ENCODE measurements at regions not wholly inside any gene's neighbourhood (a gene's known extent, or its start where the extent isn't known, plus 50 kb on each side); places are given as distances from the start of the nearest gene placed in this dataset.

DNA sequence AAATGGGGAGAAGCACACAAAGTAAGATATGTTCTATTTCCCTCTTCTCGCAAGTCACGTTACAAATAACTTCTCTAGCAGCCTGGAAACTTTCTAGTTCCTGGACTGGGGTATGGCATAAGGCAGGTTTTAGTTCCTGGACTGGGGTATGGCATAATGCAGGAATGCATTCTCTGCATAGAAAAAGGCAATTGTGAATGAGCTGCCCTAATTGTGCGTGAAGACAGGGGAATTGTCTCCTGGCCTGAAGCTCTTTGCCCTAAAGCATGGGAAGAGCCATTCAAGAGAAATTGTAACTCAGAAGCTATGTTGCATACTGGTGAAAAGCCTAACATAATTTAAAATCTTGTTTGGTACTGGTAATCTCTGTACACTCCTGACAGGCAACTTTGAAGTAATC, 54.3 kb upstream of the CBLB start:
- no peak for DNase-seq (ENCODE audit: low spot score)
- intact Hi-C loops (cut with DNase I): no loop called here

DNA sequence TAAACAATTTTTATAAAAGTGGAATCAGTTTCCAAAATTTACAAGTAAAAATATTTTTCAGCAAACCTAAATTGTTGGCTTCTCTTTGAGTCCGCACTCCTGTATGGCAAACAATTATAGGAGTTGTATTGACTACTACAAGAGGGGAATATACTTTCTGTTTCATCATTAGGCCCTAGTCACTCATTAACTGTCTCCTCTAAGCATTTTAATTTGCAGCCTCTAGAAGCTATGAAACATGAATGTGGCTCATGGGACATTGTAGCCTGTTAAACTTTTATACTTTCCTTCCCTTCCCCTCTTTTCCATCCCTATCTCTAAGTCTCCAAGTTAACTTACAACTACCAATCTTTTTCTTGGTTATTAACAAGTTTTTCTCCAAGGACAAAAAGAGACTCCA, 58.9 kb upstream of the CBLB start:
- DNase-seq (ENCODE audit: low spot score): no peak
- intact Hi-C loops (cut with DNase I): no loop called here

DNA sequence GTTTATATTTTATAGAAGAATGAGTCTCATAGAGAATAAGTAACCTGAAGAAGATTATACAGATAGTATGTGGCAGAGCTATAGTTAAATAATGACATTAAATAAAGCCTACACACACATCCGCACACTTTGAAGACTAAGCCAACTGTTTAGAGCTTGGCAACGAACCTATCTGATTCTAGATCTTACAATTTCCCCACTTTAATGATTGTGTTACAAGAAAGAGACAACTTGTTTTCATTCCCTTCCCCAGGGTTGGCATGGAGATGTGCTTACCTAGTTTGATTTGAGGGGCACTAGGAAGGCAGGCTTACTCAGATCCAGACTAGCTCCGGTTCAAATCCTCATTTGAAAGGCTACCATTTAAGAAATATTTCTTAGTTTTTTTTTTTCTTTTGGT, 61.9 kb upstream of the CBLB start:
- intact Hi-C loops (cut with DNase I): loop anchor here (10.0 kb wide), 1 partner anchor 274 kb away; no protein-coding TSS in a partner anchor
- DNase-seq (ENCODE audit: low spot score): no peak

DNA sequence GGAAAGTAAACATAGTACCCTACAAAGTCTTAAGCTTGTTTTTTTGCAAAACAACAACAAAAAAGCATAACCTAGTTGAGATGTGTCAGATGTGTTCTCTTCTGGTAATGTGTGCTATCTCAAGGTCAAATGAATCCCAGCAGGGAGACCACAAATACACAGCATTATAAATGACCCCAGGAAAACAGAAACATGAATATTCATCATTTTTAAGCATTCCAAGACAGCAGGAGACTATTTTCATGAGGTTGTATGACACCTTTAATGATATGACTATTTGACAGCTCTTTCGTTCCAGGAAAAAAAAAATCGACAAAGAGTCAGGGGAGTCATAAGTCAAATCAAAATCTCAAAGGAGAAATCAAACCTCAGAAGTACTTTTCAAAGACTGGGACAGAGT, 62.7 kb upstream of the CBLB start:
- intact Hi-C loops (cut with DNase I): loop anchor here (10.0 kb wide), 1 partner anchor 273 kb away; no protein-coding TSS in a partner anchor
- DNase-seq (ENCODE audit: low spot score): no peak

DNA sequence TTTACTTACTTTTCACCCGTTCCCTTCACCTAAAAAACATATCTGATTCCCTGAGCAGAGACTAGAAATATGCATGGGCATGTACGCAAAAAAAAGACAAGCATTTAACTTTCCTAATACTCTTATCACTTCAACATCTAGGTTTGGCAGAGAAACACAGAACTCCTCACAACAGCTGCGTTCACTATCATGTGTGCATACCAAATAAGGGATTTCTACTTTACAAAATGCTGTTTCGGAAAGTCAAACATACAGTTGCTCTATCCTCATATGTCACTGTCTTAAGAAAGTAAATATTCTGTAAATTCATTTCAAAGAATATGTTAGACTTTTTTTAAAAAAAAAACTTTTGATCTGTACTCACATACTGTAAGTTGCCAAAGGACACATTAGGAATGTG, 65.1 kb upstream of the CBLB start:
- intact Hi-C loops (cut with DNase I): loop anchor here (10.0 kb wide), 1 partner anchor 271 kb away; no protein-coding TSS in a partner anchor
- DNase-seq (ENCODE audit: low spot score): no peak

DNA sequence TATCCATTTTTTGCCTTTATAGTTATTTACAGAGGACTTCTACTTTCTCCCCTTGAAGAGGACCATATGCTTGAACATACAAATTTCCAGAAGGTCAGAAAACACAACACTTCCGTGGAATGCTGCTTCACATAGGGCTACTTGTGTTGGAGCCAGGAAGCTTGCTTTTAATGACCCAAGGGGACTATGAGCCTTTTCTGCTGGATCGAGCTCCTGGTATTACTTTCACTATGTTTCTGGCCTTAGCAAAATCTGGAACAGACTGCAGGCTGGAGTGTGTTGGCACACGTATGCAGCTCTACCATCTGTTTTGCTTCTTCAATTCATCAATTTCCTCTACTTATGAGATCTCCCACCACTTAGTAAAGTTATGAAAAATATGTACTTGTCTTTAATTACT, 69.3 kb upstream of the CBLB start:
- DNase-seq (ENCODE audit: low spot score): no peak

DNA sequence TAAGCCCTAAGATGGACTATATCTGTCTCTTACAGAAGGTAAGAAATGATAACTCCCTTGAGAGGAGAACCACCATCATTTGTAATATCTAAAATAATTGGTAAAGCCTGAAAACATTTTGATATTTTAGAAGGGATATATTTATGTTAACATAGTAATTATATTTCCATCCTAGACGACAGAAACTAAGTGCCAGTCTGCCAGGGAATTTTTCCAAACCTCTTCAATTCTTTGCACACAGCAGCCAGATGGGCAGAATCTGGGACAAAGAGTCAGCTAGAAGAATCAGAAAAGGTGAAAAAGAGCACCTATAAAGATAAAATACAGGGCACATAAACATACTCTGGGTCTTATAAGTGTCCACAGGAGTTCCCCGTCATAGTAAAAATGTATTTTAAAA, 70.0 kb upstream of the CBLB start:
- intact Hi-C loops (cut with DNase I): loop anchor here (10.0 kb wide), 1 partner anchor 266 kb away; no protein-coding TSS in a partner anchor
- DNase-seq (ENCODE audit: low spot score): no peak

More for the DNA sequence above, 69.3 kb upstream of the CBLB start:
- intact Hi-C loops (cut with DNase I): loop anchor here (10.0 kb wide), 1 partner anchor 267 kb away; no protein-coding TSS in a partner anchor

DNA sequence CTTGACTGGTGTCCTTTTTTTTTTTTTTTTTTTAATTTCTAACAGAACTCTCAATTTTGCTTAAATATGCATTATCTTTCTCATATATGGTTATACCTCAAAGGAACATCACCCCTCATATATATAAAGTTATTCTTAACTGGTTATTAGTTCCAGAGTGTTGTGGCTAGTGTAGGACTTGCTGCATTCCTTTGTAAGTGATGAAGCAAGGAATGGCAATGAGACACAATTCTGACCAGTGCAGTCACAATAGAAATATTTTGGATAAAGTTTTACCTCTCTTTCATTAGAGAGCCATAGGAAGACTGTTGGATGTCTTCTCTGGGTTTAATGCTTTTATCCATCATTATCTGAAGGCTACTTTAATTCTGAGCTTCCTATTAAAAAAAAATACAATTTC, 75.5 kb upstream of the CBLB start:
- intact Hi-C loops (cut with DNase I): no loop called here
- DNase-seq (ENCODE audit: low spot score): no peak

DNA sequence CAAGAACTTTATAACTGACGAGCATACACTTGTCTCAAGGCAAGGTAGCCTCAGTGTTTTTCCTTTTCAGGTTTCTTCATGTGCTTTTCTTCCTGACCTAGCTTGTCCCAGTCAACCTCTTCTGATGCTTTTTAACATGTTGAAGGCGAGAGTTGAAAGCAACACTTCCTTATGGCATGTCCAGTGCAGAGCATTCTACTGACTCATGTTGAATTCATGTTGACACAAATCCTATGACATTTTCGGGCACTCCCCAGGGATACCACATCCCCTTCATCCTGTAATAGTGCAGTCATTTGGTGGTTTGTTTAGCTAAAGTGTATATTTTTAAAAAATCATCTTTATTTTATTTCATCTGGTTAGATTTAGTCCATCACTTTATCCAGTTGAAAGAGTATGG, 75.9 kb upstream of the CBLB start:
- intact Hi-C loops (cut with DNase I): no loop called here
- DNase-seq (ENCODE audit: low spot score): no peak

DNA sequence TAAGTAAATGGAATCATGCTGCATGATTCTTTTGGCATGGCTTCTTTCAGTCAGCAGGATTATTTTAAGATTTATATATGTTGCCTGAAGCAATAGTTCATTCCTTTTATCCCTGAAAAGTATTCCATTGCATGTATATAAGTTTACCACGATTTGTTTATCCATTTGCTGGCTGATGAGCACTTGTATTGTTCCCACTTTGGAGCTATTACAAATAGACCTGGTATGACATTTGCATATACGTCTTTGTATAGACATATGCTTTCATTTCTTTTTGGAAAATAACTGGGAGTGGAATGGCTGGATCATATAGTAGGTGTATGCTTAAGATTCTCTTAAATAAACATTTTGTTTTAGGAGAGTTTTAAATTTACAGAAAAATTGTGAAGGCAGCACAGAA, 79.3 kb upstream of the CBLB start:
- intact Hi-C loops (cut with DNase I): no loop called here
- DNase-seq (ENCODE audit: low spot score): no peak

DNA sequence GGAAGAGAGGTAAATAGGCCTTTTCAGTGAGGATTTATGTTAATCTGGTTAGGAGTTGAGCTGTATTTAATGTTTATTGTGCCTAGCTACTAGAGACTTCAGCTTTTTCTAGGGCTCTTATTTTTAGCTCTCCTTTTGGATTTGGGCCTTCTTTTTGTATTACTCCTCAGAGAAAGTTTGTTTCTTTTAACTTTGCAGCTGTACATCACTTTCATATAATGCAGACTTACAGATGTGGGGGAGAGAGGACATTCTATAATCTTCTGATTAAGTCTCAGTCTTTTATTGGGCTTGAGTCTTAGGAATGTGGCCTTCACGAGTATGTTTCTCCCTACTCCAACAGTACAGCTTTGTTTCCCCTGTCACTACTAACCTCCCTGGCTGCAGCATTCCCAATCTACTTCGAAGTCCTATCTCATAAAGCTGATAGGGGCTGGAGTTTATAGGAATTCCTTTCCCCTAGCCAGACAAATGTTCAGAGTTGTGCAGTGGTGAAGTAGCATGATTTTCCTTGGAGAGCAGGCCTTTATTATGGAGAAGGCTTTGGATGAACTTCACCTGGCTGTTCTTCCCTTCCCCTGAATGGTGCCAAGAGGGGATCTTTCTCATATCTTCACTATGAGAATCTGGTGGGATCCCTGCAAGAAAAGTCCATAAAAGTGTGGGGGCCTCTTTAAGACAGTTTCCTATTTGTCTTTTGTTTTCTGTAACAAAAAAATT, 82.2 kb upstream of the CBLB start:
- intact Hi-C loops (cut with DNase I): no loop called here

DNA sequence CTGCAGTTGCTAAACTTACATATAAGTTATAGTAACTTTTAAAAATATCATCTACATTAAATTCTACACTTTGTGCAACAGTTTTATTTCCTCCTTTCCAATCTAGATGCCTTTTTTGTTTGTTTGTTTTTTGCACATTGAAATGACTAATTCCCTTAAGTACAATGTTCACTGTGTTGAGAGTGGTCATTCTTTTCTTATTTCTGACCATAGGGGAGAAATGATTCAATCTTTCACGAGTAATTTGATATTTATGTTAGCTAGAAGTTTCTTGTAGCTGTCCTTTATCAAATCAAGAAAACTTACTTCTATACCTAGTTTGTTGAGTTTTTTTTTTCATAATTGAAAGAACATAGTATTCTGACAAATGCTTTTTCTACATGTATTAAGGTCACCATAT, 85.0 kb upstream of the CBLB start:
- DNase-seq (ENCODE audit: low spot score): no peak
- intact Hi-C loops (cut with DNase I): no loop called here

More for the DNA sequence above, 82.2 kb upstream of the CBLB start:
- DNase-seq (ENCODE audit: low spot score): no peak

DNA sequence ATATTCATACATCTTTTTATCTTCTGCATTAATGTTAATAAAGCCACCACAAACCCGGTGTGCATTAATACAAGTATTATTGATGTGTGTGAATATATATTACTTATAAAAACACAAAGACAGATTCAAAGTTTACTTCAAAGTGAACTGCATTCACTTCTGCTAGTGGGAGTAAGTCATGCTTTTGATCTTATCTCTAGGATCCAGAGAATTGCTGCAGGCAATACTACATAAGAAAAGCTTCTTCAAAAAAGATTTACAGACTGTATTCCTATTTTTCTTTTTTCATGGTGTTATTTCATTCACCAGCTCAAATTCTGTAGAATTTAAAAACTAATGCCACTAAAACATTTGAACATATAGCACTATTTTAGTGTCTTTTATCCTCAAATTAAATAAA, 87.5 kb upstream of the CBLB start:
- intact Hi-C loops (cut with DNase I): no loop called here
- no peak for DNase-seq (ENCODE audit: low spot score)

DNA sequence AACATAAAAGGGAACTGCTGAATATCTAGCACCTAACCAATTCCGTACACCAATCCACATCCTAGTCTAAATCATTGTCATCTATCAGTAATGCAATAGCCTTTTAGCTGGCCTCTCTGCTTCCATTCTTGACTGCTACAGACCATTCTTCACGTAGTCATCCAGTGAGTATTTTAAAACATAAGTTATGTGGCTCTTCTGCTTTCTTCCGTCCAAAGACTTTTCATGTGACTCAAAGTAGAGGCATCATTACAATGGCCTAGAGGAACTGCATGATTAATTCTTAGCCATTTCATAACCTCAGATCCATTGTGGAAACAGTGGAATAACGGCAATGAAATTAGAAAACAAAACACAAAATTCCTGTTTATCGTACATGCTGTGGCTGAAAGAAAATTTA, 88.9 kb upstream of the CBLB start:
- intact Hi-C loops (cut with DNase I): no loop called here
- no peak for DNase-seq (ENCODE audit: low spot score)

DNA sequence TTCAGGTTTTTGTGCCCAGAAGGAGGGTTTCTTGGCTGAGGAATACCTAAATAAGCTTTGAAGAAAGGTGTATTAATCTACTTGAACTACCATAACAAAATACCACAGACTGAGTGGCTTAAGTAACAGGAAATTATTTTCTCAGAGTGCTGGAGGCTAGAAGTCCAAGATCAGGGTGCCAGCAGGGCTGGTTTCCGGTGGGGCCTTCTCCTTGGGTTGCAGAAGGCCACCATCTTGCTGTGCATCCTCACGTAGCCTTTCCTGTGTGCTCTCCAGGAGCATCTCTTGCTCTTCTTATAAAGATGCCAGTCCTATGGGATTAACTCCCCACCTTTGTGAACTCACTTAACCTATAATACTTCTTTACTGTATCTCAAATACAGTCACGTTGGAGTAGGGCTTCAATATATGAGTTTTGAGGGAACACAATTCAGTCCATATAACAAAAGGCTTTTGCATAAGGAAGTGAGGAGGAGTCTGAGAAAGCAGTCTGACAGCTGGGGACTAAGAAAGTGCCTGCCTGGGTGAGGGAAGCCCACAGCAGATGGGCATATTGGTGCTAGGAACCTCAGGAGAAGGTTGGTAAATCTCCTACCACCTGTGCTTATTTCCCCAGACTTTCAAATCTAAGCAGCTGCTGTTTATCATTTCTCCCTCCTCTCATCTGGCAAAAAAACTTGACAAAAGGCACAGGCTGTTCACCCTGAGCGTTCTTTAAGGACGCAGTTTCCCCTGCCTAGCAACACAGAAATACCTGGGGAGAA, 89.6 kb upstream of the CBLB start:
- DNase-seq (ENCODE audit: low spot score): no peak
- intact Hi-C loops (cut with DNase I): no loop called here

DNA sequence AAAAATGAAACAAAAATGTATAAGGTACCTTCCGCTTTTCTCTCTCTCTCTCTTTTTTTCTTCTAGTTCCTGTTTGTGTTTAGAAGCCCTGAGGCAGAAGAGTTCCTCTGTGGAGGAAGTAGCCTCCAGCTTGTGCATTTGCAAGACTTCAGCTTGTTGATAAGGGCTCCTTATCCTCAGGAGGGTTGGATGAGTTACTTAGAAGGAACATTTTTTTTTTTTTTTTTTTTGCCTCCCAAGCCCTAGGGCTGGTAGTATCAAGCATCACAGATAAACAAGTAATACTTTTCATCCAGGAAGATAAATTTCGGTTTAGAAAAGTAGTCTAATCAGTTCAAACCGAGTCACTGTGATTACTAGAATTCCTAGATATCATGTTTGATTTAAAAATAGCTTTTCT, 91.0 kb upstream of the CBLB start:
- intact Hi-C loops (cut with DNase I): no loop called here
- DNase-seq (ENCODE audit: low spot score): no peak

DNA sequence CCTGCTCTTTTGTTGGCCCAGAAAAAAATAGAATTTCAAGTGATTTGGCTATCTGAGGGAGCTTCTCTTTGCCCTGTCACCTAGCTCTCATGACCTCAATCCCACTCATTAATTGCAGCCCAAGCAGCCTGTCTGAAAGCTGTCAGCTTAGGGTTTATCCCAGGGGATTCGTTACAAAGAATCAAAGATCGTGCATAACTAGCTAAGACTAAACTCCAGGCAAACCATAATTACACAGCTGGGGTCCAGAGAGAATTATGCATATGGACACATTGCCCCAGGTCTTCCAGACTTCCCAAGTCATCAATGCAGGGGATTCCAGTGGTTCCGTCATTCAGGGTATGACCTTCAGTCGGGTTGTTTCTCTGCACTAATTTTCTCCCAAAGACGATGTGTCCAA, 91.6 kb upstream of the CBLB start:
- intact Hi-C loops (cut with DNase I): no loop called here

DNA sequence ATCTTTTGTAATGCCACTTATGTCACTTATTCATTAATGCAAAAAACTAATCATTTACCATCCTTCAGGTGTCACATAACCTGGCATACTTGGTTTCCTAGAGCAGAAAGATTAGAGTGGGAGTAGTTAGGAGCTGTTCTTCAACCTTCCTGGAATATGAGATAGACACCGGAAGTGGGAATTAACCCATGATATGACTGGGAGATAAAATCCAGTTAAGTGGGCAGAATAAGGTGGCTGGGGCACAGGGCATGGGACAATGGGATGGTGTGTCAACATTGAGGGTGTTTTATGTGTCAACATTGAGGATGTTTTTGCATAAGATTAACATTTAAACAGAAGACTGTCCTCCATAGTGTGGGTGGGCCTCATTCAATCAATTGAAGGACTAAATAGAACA, 94.3 kb upstream of the CBLB start:
- intact Hi-C loops (cut with DNase I): no loop called here
- no peak for DNase-seq (ENCODE audit: low spot score)

More for the DNA sequence above, 91.6 kb upstream of the CBLB start:
- no peak for DNase-seq (ENCODE audit: low spot score)

DNA sequence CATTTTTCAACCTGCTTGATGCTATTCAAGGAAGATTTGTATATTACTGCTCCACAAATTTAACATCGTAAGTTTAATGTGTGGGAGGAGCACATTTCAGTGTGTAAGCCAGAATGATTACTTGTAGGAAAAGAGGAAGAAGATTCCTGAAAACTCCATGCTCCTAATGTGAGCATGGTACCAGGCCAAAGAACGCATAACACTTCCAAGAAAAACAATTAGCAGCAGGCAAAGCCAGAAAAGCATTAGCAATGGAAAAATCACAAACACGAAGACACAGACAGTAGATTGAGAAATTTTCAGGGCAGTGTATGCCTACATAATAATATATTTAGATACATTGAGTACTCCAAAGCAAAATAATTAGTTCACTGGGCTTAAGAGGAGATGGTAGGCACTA, 96.6 kb upstream of the CBLB start:
- DNase-seq (ENCODE audit: low spot score): no peak
- intact Hi-C loops (cut with DNase I): no loop called here

DNA sequence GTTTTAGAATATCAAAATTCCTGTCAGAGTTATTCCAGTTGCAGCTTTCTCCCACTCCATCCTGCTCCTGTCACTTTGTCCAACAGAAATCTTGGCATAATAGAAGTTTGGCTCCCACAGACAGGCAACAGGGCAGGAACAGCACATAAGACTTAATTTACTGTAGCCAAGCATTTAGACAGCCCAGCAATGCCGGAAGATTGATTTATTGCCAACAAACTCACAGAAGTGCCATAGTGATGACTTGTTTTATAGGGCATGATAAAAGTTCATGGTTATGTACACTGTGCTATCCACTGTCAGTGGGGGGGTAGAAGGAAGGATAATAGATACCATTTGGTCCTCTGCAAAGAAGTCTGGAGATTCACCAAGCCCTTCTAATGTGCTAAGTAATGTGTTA, 98.3 kb upstream of the CBLB start:
- DNase-seq (ENCODE audit: low spot score): no peak
- intact Hi-C loops (cut with DNase I): no loop called here

DNA sequence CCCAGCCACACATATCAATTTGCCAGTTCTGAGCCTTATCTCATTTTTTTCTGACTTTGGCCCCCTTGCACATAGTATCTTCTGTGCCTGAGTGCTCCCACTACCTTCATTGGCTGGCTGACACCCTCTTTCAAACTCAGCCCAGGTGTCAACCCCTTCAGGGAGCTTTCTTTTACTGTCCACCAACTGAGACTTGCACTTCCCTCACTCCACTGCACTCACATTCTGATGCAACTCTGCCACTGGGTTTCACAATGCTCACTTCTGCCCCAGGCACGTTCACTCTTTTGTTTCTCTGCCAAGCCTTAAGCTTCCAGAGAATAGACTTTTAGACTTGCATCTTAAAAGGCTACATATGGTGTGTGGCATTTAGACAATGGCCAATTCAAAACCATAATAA, 101.5 kb upstream of the CBLB start:
- no peak for DNase-seq (ENCODE audit: low spot score)
- intact Hi-C loops (cut with DNase I): no loop called here

Measured in cardiac septum (tissue), 1 donor.